GM18870 (cell line): ENCODE measurements at regions not wholly inside any gene's neighbourhood (a gene's known extent, or its start where the extent isn't known, plus 50 kb on each side); places are given as distances from the start of the nearest gene placed in this dataset.

ENCODE experiments used
- ATAC-seq: cut with Tn5 transposase; IDR thresholded peaks from one replicate; pipeline ENCODE4 v1.9.1; 2021; ENCODE audit warnings: moderate library complexity; ENCODE audit not compliant: unreplicated experiment

GRCh38 chr4:176500894-176501293, 181.1 kb downstream of the SPCS3 start:
- ATAC-seq = no peak

DNA sequence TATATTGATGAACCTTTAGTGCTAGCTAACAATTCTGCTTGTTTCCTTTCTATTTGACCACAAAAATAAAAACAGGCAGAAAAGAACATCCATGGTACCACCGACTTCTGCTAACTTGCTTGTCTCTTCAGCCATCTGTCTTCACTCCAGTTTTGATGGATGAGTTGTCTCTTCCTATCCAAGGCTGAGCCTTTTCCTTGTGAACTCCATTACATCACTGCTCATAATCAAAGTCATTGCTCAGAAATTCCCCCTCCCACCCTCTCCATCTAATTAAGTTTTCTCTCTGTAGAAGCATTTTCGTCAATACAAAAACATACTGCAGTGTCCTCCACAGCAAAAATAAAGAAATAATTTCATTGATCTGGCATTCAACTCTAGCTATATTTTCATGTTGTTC, 184.4 kb downstream of the SPCS3 start:
- no peak for ATAC-seq

DNA sequence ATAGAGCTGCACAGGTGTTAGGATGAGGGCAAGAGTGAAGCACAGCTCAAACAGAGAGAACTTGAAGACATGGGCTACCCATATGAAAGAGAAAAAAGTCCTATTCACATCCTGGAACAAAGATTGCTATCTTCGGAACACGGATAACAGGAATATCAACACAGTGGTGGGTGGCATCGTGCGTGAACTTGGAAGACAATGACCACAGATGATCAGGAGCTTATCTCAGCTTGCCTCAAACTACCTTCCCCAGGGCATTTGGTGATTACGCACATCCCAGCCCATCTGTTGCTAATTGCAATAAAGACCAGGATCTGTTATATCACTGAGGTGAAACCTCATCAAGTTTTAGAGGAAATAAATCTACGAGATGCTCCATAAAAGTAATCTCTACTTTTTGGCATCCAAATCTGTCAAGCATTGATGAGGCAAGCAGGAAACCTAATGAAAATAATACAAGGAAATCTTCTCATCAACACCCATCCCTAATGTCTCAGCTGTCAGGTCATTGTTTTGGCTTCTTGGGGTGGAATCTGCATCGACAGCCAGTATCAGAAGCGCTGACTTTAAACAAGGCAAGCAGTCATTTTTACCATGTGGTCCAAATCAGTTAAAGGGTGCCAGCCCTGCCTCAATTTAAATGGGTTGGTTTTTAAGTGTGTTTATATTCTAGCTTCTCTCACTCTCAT, 188.2 kb downstream of the SPCS3 start:
- ATAC-seq = no peak

- no peak for ATAC-seq
Observed at GRCh38 chr4:176508780-176509331, 189.1 kb downstream of the SPCS3 start.

- ATAC-seq = no peak
Observed at GRCh38 chr4:176525576-176525975, 205.8 kb downstream of the SPCS3 start.

GRCh38 chr4:176526704-176527103, 206.9 kb downstream of the SPCS3 start:
- no peak for ATAC-seq

GRCh38 chr4:176529574-176529973, 209.8 kb downstream of the SPCS3 start:
- ATAC-seq = peak; percentile 54

- ATAC-seq = no peak
Observed at GRCh38 chr4:176533159-176533558, 213.4 kb downstream of the SPCS3 start.

- no peak for ATAC-seq
Observed at GRCh38 chr4:176534566-176534965, 214.8 kb downstream of the SPCS3 start.

DNA sequence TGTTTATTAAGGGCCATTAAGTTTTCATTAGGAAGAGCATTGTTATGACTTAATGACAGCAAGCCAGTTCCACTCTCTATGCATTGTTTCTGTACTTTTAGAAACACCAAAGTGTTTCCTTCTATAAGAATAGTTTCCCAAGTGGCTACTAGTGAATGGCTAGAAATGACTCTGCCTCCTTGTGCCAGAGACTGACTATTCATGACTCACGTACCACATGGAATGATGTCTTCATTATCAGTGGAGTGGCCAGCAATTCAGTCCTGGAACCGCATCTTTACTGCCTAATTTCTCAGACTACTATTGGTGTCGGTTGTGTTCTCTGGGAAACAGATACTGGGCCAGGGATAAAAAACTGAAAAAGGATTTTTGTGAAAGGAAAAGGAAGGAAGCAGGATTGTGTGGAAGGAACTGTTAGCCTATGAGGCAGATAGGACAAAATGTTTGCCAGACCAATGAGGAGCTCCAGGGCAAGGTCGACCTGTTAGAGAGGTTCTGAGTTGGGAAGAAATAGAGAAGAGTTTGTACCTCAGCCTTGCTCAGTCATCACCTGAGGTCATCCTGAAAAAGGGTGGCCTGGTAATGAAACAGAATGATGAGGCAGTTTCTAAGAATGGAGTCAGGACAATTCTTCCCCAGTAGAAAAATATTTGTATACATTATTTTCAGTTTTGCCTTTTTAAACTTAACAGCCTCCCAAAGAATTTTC, 218.6 kb downstream of the SPCS3 start:
- ATAC-seq = no peak

- ATAC-seq = no peak
Observed at GRCh38 chr4:176539091-176539784, 219.5 kb downstream of the SPCS3 start.

DNA sequence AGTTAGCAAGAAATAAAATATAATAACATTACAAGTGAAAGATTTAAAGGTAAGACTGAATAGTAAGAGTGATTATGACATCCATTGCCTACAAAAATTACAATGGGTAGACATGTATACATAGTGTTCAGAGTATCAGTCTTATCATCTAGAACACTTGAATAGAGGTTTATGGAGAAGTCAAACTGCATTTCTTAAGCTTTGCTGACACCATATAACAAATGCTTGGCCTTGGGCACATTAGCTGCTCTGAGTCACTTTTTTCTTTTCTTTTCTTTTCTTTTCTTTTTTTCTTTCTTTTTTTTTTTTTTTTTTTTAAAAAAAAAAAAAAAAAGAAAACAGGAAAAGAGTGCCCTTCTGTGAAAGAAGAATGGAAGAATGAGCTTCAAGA, 220.0 kb downstream of the SPCS3 start:
- ATAC-seq = no peak

- no peak for ATAC-seq
Observed at GRCh38 chr4:176540814-176541213, 221.0 kb downstream of the SPCS3 start.

GRCh38 chr4:176545872-176546271, 226.1 kb downstream of the SPCS3 start:
- ATAC-seq = no peak

- ATAC-seq = no peak
Observed at GRCh38 chr4:176546975-176547374, 227.2 kb downstream of the SPCS3 start.

- no peak for ATAC-seq
Observed at GRCh38 chr4:176548571-176548970, 228.8 kb downstream of the SPCS3 start.

DNA sequence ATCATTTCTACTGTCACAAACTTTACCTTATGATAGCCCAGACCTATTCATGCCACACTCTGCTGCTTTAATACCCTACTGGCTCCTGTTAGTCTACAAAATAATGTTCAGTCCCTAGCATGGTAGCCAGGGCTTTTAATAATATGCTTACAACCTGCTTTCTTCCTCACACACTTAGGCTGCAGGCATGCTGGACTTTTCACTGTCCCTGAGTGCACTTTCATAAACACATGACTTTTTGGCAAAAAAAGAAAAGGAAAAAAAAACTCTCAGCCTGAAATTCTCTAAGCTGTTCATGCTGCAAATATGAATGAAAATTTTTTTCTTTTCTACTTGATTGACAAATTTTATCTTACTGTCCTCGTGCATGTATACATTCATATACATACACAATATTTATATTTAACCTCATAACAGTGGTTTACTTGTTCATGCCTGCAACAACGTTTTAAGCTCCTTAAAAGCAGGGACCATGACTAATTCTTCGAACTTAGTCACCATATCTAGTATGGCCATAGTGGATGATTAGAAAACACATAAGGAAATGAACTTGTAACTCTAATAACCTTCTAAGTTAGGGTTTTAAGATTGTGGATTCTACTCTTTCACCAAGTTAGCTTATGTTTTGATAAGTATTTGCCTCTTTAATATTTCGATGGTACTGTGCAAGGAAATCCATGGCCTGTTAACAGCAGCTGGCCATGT, 229.5 kb downstream of the SPCS3 start:
- ATAC-seq = no peak

DNA sequence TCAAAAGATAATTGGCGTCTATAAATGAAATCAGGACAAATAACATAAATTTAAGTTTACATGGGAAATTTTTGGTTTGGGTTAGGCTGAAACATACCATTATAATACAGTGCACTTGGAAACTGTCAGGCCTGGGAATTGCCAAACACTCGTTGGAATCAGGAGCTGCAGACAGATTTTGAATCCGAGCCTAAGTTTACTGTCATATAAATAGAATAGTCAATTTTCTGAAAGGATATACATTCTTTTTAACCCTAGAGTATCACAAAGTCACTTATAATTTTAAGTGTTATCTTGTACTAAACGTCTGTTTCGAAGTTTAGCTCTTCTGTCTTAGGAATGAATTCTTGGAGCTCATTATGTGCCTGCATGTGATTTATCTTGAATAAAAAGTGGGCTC, 234.1 kb downstream of the VEGFC start:
- ATAC-seq = no peak

GRCh38 chr4:176561368-176561767, 231.4 kb downstream of the VEGFC start:
- no peak for ATAC-seq

DNA sequence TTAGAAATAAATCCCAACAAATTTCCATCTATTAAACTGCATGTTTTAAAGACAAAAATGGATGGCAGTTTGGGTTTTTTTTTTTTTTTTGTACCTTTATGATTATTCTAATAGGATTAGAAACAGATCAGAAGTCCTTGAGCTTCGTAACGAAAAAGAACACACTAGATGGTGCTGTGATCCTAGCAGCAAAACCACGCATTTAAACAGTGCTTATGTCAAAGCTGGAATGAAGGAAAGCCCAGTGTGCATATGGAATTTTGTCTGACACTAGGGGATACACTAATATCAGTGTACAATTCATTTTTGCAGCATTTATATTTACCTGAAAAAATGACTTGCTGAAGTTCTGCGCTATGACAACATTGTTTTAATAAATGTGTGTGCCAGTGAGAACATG, 229.1 kb downstream of the VEGFC start:
- ATAC-seq = no peak

- no peak for ATAC-seq
Observed at GRCh38 chr4:176565049-176565448, 227.7 kb downstream of the VEGFC start.
